CD4-positive, alpha-beta T cell treated with Interleukin-4 for 1 hour (primary cell): ENCODE measurements at regions not wholly inside any gene's neighbourhood (a gene's known extent, or its start where the extent isn't known, plus 50 kb on each side); places are given as distances from the start of the nearest gene placed in this dataset.
"Not testable (repeated sequence)": the region's sequence is repeated elsewhere in the genome, so short reads cannot be mapped to it uniquely, and the experiment has no call there.

Experiments used
- DNase-seq, 2 donors: peaks; one replicate each; pipeline ENCODE4 v3.0.0-alpha.2; 2020 to 2022

DNA sequence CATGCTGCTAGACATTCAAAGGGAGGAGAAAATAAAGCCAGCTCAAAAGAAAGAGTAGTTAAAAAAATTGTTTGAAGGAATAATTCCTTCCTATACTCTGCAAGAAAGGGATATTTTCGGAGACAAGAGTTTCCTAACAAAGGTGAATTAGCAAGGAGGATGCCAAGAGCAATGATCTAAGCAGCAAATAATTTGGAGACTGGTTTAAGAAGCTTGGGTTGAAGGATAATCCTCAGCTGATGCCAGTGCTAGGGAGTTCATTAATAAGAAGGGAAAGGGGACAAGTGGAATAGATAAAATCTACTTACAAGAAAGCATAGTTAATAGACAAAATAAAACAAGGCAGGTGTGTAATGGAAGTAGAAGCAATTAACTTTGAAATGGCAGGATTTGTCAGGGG, 372.3 kb downstream of the NDFIP2 start:
- DNase-seq = no peak

DNA sequence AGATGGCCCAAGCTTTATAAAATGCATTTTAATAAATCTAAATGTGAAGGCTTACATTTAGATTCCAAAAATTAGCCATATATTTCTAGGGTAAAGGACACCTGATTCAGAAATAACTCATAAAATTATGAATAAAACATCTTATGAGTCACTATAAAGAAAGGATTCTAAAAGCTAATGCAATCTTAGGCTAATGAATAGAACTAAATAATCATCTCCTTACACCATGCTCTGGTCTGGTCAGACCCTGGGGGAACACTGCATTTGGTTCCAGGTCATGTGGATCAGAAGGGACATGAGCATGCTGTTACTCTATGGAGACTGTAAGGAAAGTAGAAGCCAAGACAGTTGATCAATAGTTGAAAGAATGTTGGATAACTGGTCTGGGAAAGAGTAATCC, 370.4 kb downstream of the NDFIP2 start:
- no peak for DNase-seq

DNA sequence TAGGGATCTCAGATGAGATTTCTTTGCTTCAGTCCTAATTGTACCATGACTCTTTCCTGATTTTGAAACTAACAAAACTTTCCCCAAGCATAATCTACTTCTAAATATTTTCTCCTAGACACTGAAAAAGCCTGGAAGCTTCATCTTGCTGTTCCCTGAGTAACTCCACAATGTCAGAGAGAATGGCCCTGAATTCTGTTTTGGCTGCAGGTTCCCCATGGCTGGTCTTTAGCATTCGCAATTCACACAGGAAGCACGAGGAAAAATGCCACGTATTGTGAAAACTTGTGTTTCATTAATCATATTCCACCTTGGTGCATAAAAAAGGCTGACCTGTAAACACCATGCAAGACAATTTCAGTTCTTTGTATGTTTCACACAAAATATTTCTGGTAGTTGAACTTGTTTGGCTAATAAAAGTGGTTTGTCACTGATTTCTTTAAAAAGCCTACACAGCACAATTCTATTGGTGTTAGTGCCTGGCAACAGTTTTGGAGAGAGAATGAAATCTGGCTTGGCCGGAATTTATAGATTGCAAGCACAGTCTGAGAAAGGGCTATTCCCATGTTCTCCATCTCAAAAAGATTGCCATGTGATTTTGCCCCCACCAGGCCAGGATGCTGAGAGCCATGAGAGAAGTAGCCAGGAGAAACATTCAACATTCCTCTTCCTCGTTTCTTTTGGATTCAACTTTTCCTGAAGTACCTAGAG, 367.1 kb downstream of the NDFIP2 start:
- DNase-seq = no peak

DNA sequence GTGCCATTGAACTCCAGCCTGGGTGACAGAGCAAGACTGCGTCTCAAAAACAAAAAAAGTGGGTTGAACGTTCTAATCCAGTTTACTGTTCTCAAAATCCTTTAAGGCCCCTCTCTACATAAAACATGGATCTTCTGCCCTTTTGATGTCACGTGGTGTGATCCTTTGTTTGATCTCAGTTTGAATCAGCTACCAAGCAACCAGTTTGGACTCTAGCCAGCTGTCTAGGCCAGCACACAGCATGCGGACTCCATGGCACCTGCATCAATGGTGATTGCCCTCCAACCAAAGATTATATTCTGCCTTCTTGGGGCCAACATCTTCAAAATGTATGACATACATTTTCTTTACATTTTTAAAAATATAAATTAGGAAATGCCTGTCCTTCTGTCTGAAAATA, 365.4 kb downstream of the NDFIP2 start:
- DNase-seq = no peak

DNA sequence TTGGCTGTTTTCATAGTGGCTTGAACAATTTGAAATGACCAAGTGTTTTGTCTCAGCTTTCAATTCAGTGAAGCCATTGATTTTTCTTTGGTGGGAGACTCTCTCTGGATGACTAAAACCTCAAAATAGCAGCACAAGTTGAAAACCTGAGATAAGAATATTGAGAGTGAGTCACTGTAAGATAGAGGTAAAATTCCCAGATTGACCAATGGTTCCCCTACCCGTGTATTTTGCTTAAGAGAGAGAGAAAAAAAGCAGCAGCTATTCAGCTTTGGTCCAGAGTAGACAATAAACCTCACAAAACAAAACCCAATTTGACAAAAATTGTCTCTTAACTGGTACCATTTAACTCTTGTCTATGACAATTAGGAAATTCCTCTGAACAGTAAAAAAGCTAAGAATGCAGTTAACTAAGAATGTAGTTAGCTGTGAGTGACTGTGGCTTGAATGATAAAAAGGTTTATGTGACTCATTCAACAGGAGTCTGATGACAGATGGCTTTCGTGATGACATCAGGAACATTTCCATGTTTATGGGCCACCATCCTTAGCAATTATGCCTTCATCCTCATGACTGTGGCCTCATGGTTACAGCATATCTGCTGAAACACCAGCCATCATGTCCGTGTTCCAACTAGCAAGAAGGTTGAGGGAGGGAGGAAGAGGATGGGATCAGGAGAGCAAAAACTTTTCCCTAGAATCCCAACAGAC, 356.9 kb downstream of the NDFIP2 start:
- DNase-seq = no peak

DNA sequence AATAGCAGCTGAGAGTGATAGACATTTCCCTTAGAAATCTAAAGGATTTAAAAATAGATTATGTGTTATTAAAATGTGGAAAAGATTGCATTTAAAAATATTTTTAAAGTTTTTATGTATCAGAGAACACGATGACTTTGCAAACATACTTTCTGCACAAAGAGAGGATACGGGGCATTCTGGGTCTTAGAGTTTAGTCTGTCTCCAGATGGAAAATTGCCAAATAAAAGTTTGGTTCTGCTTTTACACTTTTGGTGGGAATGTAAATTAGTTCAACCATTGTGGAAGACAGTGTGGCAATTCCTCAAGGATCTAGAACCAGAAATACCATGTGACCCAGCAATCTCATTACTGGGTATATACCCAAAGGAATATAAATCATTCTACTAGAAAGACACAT, 355.2 kb downstream of the NDFIP2 start:
- DNase-seq = not testable (repeated sequence)

DNA sequence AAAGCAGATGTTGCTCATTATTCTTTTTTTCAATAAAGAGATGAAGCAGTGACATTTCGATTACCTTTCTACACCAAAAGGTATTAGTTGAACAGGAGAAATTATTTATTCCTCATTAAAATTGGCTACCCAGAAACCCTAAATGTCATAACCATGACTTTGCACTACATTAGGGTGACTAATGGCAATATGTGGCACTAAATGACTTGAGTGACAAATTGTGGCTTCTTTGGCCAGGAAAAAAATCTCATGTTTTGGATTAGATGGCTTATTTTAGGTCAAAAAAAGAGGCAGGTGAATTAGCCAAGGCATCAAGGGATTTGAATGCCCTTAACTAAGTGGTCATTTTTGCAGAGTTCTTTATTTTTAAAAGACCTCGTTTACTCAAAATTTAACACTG, 353.9 kb downstream of the NDFIP2 start:
- no peak for DNase-seq

DNA sequence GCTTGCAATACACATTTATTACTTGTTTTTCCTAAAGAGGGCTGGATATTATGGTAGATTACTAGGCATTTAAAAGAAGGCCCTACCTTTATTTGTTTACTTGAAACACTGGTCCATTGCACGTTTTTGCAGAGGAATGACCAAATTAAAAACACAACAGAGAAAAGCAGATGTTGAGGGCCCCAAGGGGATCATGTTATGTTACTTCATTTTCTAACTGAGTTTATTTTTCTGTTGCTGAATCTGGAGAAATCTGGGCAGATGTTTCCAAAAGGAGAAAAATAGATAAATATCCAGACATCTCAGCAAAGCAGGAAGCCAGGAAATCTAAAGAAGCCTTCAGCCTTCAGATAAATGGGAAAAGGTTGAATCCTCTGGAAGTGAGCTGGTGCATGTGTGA, 353.0 kb downstream of the NDFIP2 start:
- no peak for DNase-seq

DNA sequence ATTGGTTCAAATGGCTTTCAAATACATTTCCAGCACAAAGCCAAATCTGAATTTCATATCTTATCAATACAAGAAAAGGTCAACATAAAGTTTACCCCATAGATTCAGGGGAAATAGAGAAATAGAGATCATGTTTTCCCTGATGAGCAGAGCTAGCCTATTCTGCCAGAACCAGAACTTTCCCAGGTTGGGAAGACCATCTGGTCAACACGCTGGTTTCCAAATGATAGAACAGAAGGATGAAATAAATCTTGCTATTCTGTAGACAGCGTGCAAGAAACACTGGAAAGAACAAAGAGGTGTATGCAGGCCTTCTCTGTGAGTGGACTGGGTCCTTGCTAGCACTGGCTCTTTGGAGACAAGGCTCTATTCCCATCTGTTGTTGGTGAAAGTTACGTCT, 350.6 kb downstream of the NDFIP2 start:
- no peak for DNase-seq

DNA sequence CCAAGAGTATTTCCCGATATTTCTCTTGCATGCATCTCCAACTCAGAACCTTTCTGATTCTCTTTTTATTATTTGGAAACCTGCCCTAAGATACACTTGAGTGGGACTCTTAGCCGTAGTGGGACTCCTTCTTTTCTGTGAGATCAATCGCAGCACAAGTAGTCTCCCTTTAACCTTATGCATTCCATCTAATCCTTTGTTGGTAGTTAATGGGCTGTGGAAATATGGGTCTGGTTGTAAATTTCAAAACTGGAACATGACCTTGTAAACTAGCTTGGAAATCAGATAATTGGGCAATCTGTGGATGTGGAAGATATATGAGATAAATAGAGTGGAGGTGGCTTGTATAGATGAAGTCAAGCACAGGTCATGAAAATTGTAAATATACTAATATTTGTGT, 350.0 kb downstream of the NDFIP2 start:
- no peak for DNase-seq

DNA sequence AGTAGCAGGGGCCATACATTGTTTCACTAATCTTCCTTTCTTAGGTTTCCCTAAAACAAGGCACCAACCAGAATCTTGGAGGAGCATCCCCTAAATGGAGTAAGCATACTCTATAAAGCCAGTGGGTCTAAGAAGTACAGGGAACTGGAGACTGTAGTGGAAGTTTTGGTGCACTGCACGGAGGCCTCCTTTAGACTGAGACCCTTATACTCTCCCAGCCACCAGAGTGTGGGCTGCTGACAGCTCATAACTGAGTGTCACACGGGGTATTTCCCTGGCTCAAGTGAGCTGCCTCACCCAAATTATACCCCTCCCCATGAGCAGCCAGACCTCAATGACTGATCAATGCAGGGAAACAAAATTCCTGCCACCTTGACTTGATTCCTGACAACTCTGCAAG, 349.5 kb downstream of the NDFIP2 start:
- no peak for DNase-seq

DNA sequence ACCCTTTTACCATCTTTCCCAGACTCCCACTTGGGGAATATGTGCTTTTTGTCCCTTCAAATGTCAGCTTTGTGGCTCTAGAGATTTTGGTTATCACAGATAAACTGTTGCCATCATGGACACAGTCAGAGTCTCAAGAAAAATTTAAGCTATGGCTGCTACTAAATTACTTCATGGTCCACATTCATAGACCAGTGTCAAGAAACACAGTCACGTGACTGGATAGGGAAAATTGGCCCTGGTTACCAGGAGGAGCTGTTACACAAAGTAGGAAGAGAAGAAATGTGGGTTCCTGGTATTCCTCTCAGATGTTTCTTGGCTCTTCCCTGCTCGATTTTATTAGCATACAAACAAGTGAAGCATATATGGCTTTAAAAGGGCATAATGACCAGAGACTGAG, 348.9 kb downstream of the NDFIP2 start:
- DNase-seq = no peak

DNA sequence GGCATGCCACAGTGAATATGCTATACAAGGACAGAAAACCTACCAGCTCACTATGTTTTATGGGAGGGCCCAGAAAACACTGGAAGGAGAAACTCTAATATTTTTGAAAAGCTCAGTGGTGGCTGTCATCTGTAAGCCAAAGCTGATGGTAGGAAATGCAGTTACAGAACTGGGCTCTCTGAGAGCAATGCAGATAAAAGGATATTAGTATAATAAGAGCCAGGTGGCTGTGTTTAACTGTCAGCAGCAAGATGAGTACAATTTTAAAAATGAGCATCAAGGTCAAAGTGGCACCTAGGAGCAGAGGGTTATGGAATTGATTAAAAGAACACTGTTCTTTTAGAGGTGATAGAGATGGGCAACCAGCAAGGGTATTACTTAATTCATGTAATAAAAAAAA, 345.0 kb downstream of the NDFIP2 start:
- no peak for DNase-seq

DNA sequence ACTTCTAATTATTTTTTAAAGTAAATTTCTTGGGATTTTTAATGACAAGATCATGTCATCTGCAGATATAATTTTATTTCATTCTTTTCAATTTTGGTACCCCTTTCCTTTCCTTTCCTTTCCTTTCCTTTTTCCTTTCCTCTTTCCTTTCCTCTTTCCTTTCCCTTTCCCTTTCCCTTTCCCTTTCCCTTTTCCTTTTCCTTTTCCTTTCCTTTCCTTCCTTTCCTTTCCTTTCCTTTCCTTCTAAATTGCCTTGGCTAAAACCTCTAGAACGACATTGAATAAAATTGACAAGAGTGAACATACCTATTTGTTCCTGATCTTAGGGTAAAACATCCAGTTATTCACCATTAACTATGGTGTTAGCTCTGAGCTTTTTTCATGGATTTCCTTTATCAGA, 334.1 kb downstream of the NDFIP2 start:
- no peak for DNase-seq

DNA sequence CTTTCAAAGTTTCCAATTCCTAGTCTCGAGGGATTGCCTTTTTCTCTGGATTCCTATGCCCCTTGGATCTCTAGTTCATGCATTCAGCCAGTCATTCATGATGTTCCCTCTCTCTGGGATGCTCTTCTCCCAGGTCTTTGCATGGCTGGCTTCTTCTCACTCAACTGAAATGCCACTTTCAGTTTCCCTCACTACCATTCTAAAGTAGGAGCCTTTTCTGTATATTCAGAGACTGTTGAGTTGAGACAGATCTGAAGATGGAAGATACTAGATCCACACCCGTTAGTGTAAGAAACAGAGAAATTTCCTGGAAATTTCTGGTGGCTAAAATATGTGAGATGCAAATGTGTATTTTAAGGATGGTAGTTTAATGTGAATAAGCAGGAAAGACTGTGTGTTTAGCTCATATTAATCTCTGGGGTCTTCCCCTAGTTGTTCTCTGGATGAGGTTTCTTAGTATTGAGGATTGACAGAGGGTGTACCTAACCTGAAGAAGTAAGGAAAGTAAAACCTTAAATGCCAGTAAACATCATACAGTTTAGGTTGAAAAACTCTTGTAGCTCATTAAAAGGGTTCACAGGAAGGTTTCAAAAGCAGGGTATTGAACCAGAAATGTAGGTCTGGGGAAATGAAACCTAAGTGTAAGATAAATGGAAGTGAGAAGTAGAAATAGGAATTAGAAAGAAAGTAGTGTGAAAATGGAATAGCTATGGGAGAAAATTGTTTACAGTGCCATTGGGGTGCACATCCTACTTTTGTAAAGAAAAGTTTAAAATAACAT, 331.3 kb downstream of the NDFIP2 start:
- DNase-seq = no peak

DNA sequence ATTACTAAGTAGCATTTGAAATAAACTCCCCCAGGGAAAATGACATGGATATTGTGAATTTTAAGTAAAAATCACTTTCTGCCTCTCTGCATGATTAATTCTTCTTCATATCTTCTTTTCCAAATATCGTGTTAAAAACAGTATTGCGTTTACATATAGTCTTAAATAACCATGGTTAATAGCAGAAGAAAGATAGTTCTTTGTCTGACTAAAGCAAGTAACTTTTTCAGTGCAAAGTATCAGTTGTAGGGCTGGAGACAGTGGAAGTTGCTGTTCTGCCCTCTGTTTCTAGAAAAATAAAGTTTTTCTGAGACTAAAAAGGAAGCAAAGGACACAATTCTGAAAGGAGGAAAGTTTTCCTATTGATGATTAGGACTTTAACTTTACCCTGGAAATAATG, 330.2 kb downstream of the NDFIP2 start:
- no peak for DNase-seq

DNA sequence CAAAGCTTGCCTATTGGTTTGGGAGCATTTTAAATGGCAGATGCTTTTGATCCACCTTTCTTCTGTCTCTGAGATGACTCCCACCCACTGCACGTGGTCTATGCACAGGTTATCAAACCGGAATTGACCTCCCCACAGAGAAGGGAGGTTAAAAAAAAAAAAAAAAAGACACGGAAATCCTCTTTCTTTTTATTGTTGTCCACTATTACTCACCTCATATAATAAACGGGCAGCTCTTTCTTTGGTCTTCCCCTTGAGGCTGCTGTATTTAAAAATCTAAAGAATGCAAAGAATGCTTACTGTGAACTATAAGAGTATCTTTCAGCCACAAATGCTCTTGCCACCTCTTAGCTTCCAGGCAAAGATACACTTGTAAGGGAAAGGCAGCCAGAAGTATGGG, 329.7 kb downstream of the NDFIP2 start:
- DNase-seq = no peak

DNA sequence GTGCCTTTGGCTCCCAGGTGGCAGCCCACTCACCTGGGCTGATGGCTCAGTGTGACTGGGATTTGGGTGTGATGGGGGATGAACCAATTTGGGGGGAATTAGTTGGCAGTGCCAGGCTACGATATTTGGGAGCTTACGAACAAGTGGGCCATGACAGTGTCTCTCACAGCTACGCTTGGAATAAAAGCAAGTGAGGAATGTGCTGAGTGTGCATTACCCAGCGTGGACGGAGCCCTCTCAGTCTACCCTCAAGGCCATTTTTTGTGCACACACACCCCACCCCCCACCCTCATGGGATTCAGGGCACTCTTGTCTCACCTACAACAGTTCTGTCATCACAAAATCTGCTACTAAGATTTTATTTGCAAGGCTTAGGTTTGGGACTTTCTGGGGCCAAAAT, 329.1 kb downstream of the NDFIP2 start:
- DNase-seq = no peak

DNA sequence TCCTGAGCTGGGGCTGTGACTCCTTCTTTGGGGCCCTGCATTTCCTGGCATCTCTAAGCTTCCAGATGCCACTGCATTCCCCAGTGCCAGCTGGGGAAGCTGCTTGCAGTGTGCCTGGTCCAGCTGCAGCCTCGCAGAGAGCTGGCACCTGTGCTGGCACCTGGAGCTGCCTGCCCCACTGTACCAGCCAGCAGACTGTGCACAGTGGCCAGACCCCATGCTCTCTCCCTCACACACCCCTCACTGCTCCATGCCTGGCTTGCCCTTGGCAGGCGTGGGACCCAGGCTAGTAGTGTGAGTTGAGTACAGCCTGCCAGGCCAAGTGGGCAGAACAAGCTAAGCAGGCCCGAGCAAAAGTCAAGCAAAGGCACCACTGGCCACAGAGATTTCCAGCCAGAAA, 327.5 kb downstream of the NDFIP2 start:
- DNase-seq = no peak

DNA sequence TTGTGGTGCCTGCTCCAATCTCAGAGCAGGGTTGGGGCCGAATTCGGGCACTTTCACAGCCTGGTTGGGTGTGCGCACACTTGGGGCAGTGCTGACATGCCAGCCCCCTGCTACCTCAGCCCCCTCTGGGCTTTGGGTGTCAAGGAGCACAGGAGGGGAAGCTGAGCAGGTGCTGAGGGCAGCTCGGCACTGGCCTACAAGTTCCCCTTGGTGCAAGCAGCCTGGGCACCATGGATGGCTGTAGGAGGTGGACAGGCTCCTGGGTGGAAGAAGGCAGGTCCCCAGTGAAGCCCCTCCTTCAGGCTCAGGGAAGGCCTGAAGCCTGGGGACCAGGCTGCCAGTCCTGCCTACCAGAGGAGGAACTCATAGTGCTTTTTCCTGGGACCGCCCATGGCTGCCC, 326.6 kb downstream of the NDFIP2 start:
- no peak for DNase-seq

DNA sequence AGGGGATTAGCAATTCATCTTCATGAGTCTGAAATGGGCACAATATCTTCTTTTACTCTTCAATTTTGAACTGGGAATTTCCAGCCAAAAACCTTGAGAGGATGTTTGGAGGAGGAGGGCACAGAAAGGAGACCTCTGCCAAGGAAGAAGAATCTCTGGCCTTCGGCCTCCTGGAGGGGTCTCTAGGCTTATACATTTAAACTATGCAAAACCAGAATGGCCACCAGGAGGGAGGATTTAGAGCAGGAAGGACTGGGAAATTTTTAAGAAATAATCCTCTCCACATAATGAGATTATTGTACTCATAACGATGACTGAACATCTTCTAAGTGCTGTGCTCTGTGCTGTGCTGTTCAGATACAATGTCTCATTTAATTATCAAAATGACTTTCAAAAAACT, 325.9 kb downstream of the NDFIP2 start:
- DNase-seq = no peak

DNA sequence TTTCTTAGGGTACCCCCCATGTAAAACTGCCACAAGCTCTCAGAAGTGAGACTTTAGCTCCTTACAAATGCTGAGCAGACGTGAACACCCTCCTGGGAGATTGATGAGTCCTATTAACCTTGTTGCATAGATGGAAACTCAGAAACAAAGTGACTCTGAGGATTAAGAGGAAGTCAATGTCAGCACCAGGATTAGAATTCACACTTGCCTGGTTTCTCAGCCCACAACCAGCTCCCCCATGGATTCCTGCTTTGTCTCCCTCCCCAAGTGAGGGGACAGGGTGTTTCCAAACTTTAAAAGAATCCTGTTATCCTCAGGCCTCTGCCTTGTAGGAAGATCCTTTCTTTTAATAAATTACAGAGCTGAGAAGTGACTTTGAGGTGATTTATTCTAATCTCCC, 324.4 kb downstream of the NDFIP2 start:
- DNase-seq = no peak

DNA sequence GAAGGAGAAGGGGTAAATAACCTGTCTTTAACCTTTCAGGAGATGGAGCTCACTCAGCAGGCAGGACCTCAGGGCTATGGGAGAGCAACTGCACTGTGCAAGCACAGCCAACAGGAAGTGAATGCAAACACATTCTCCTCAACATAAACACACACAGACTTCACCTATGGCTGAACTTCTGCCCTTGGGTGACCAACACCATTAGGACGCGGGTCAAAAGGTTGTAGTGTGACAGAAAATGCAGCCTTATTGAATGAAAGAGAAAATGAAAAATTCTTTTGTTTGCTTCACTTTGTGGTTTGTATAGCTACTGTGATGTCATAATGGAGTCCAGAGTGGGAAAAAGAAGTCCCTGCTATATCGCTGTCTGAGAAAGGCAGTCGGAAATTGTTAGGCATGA, 323.0 kb downstream of the NDFIP2 start:
- no peak for DNase-seq

DNA sequence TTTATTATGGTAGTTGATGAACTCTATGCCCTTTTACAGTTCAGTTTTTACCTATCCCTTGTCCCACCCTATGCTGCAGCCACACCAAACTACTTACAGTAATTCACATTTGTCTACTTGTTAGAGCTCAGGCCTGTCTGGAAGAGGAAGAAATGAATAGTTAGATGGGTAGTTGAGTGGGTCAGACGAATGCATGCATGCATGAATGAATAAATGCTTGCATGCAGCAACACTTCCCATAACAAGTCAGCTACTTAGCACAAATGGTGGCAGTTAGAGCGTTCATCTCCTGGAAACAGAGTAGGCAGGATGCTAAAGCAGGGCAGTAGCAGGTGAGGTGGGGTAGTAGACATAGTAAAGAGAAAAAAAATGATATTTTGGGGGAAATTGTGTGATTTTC, 322.3 kb downstream of the NDFIP2 start:
- DNase-seq = no peak
